ENCODE measurements at regions not wholly inside any gene's neighbourhood (a gene's known extent, or its start where the extent isn't known, plus 50 kb on each side); places are given as distances from the start of the nearest gene placed in this dataset.

DNA sequence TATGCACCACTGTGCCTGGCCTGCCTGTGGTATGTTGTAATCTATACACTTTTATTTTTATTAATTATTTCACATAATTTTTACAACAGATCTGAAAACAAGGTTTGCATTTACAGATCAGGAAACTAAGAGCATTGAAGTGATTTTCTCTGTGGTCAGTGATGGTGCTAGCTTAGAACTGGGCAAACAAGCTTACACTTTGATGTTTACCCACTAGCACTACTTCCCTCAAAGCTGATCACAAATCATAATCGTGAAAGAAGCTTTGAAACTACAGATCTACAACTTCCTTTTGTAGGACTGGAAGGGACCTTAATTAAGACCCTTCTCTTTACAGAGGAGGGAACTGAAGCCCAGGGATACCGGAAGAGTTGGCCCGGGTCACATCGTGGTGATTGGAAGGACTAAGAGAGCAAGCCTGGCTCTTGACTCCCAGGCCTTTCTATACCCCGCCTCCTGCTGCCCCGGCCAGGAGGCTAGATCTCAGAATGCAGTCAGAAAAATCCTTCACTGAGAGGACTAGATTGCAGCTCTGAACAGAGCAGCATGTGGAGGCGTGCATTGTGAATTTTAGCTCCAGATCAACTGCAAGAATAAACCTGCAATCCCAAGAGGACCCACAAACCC, 93.7 kb upstream of the ZNF827 start (continued):
- TF ChIP-seq GABPA (IDR thresholded peaks at IDR 0.05; ENCODE audit: borderline replicate concordance, insufficient read depth, low read length): no peak
- TF ChIP-seq RFX5 (IDR thresholded peaks at IDR 0.05; ENCODE audit: borderline replicate concordance, low read depth, low read length): no peak
- TF ChIP-seq SIX5 (IDR thresholded peaks at IDR 0.05; ENCODE audit: low read depth, low read length): no peak
- TF ChIP-seq TAF1 (IDR thresholded peaks at IDR 0.05; ENCODE audit: low read depth, low read length): no peak

All from H1 (cell line).